ENCODE measurements at regions not wholly inside any gene's neighbourhood (a gene's known extent, or its start where the extent isn't known, plus 50 kb on each side); places are given as distances from the start of the nearest gene placed in this dataset.

- ATAC-seq = no peak
- ChIA-PET CTCF (no interaction called here), POLR2A (no interaction called here)
- H3K27ac ChIP-seq = no peak overlapping the region
- no peaks in the 10 kb centered on the region for H3K9me3 ChIP-seq
- H3K4me3 ChIP-seq = no peak overlapping the region
- no peaks in the 10 kb centered on the region for H3K4me1 ChIP-seq
- TF ChIP-seq HOXB13 (CRISPR knock-in tag; IDR thresholded peaks at IDR 0.05; ENCODE audit: low read depth) (no peak), FOSL2 (IDR thresholded peaks at IDR 0.05) (no peak), FOSL2 (CRISPR knock-in tag; IDR thresholded peaks at IDR 0.05) (no peak), HEYL (CRISPR knock-in tag; IDR thresholded peaks at IDR 0.05) (no peak), RARB (CRISPR knock-in tag; IDR thresholded peaks at IDR 0.05) (no peak), RCOR1 (IDR thresholded peaks at IDR 0.05; ENCODE audit: low read depth, low read length) (no peak), TP53 (CRISPR knock-in tag; IDR thresholded peaks at IDR 0.05) (no peak), CHD4 (IDR thresholded peaks at IDR 0.05; ENCODE audit: borderline replicate concordance) (no peak), REST (IDR thresholded peaks at IDR 0.05) (no peak), KDM5A (IDR thresholded peaks at IDR 0.05) (no peak), MAFK (IDR thresholded peaks at IDR 0.05; ENCODE audit: partially characterized antibody) (no peak), JUN (IDR thresholded peaks at IDR 0.05) (no peak), FOXS1 (CRISPR knock-in tag; IDR thresholded peaks at IDR 0.05) (no peak), GATA3 (IDR thresholded peaks at IDR 0.05; ENCODE audit: borderline replicate concordance) (no peak), RAD21 (conservative IDR thresholded peaks at IDR 0.05 in 1 of 2, IDR thresholded peaks at IDR 0.05 in 1 of 2) (no peak), USF2 (IDR thresholded peaks at IDR 0.05) (no peak), EHMT2 (IDR thresholded peaks at IDR 0.05; ENCODE audit: low read depth) (no peak)
- TF ChIP-seq, protein P1, sequence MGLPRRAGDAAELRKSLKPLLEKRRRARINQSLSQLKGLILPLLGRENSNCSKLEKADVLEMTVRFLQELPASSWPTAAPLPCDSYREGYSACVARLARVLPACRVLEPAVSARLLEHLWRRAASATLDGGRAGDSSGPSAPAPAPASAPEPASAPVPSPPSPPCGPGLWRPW (IDR thresholded peaks at IDR 0.05) = no peak
- no peak overlapping the region for H3K4me2 ChIP-seq
- no peak for DNase-seq (ENCODE audit: low read depth in 1 of 2, low spot score in 1 of 2)
- WGBS (ENCODE audit: missing lambda C conversion rate) = 35% methylated on average over 3 of the region's 3 CpGs
- FAIRE-seq = no peak
Observed at GRCh38 chr12:22798116-22798515, 173.1 kb downstream of the ETNK1 start.

DNA sequence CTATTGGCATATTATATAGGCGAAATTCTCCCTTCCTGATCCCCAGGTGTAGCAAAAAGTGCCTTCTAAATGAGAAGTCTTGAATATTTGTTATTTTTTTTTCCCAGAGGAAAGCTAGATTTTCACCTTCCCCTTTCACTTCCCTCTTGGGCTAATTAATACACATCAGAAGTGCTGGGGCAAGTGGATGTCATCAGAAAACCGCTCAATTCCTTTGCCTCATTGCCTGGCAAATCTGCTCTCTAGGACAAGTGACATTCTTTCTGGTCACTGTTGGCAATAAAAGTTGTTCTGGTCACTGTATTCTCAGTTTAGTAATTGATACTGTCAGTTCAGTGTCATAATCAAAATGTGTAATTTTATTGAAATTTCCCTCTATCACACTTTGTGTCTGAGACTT lies 174.5 kb downstream of the ETNK1 start:
- WGBS (ENCODE audit: missing lambda C conversion rate) = 18% methylated on average over 2 of the region's 2 CpGs
- no peak for ATAC-seq
- CTCF ChIA-PET = no interaction called here

More for the DNA sequence above, 174.5 kb downstream of the ETNK1 start:
- no peak overlapping the region for H3K27ac ChIP-seq
- POLR2A ChIA-PET = no interaction called here
- DNase-seq (ENCODE audit: low read depth in 1 of 2, low spot score in 1 of 2) = no peak
- no peaks in the 10 kb centered on the region for H3K4me1 ChIP-seq
- no peak overlapping the region for H3K4me2 ChIP-seq
- H3K9me3 ChIP-seq = no peaks in the 10 kb centered on the region
- no peak for TF ChIP-seq KDM5A (IDR thresholded peaks at IDR 0.05)
- TF ChIP-seq, protein P2, sequence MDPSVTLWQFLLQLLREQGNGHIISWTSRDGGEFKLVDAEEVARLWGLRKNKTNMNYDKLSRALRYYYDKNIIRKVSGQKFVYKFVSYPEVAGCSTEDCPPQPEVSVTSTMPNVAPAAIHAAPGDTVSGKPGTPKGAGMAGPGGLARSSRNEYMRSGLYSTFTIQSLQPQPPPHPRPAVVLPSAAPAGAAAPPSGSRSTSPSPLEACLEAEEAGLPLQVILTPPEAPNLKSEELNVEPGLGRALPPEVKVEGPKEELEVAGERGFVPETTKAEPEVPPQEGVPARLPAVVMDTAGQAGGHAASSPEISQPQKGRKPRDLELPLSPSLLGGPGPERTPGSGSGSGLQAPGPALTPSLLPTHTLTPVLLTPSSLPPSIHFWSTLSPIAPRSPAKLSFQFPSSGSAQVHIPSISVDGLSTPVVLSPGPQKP (IDR thresholded peaks at IDR 0.05; ENCODE audit: low read depth, low read length) = no peak
- TF ChIP-seq BHLHE40 (IDR thresholded peaks at IDR 0.05; ENCODE audit: low read depth, low read length) = no peak
- no peak for TF ChIP-seq RFX5 (IDR thresholded peaks at IDR 0.05)
- no peak for TF ChIP-seq RCOR1 (IDR thresholded peaks at IDR 0.05; ENCODE audit: low read depth, low read length)
- no peak for TF ChIP-seq RARB (CRISPR knock-in tag; IDR thresholded peaks at IDR 0.05)
- no peak for TF ChIP-seq FOXS1 (CRISPR knock-in tag; IDR thresholded peaks at IDR 0.05)
- TF ChIP-seq, protein P3, sequence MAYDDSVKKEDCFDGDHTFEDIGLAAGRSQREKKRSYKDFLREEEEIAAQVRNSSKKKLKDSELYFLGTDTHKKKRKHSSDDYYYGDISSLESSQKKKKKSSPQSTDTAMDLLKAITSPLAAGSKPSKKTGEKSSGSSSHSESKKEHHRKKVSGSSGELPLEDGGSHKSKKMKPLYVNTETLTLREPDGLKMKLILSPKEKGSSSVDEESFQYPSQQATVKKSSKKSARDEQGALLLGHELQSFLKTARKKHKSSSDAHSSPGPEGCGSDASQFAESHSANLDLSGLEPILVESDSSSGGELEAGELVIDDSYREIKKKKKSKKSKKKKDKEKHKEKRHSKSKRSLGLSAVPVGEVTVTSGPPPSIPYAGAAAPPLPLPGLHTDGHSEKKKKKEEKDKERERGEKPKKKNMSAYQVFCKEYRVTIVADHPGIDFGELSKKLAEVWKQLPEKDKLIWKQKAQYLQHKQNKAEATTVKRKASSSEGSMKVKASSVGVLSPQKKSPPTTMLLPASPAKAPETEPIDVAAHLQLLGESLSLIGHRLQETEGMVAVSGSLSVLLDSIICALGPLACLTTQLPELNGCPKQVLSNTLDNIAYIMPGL (CRISPR knock-in tag; IDR thresholded peaks at IDR 0.05; ENCODE audit: borderline replicate concordance) = no peak
- TF ChIP-seq CBX2 (IDR thresholded peaks at IDR 0.05; ENCODE audit: borderline replicate concordance, low read depth) = no peak
- no peak for TF ChIP-seq USF2 (IDR thresholded peaks at IDR 0.05)
- TF ChIP-seq FOSB (CRISPR knock-in tag; IDR thresholded peaks at IDR 0.05) = no peak
- TF ChIP-seq HOXB13 (CRISPR knock-in tag; IDR thresholded peaks at IDR 0.05; ENCODE audit: low read depth) = no peak
- FAIRE-seq = no peak
- H3K4me3 ChIP-seq = no peak overlapping the region

Data from A549 (cell line).